Liver (tissue), 8 donors: ENCODE measurements at regions not wholly inside any gene's neighbourhood (a gene's known extent, or its start where the extent isn't known, plus 50 kb on each side); places are given as distances from the start of the nearest gene placed in this dataset.

Experiments used
- DNase-seq: peaks from one replicate; pipeline ENCODE4 v3.0.0-alpha.2; 2017; ENCODE audit warnings: low spot score
- H3K27ac ChIP-seq, 2 donors: one replicate each; pipeline ENCODE4 v1.7.0; 2013; ENCODE audit warnings: inconsistent platforms in 2 of 2, low read length in 2 of 2, control low read depth in 1 of 2, low read depth in 1 of 2, mild to moderate bottlenecking in 1 of 2
- H3K27me3 ChIP-seq, 4 donors: one replicate each; pipeline versions ENCODE4 v1.6.1 to v1.7.0; 2013; ENCODE audit warnings: low read length in 3 of 4, inconsistent platforms in 1 of 4, mild to moderate bottlenecking in 1 of 4, moderate library complexity in 1 of 4; ENCODE audit not compliant: control insufficient read depth in 4 of 4, insufficient read depth in 4 of 4
- H3K36me3 ChIP-seq, 4 donors: one replicate each; pipeline versions ENCODE4 v1.6.1 to v1.7.0; 2013; ENCODE audit warnings: low read length in 3 of 4, mild to moderate bottlenecking in 3 of 4, low read depth in 1 of 4, moderate library complexity in 1 of 4; ENCODE audit not compliant: control insufficient read depth in 4 of 4, insufficient read depth in 3 of 4
- H3K4me1 ChIP-seq, 4 donors: one replicate each; pipeline versions ENCODE4 v1.6.1 to v1.7.0; 2013; ENCODE audit warnings: low read length in 3 of 4, mild to moderate bottlenecking in 3 of 4, moderate library complexity in 1 of 4; ENCODE audit not compliant: control insufficient read depth in 4 of 4, insufficient read depth in 4 of 4
- H3K4me3 ChIP-seq, 3 donors: one replicate each; pipeline versions ENCODE4 v1.6.1 to v1.7.0; 2013; ENCODE audit warnings: low read length in 3 of 3, control low read depth in 1 of 3, low read depth in 1 of 3, mild to moderate bottlenecking in 1 of 3
- H3K9ac ChIP-seq, 2 donors: one replicate each; pipeline ENCODE4 v1.7.0; 2013; ENCODE audit warnings: low read length in 2 of 2, mild to moderate bottlenecking in 2 of 2, moderate library complexity in 2 of 2, control low read depth in 1 of 2, low read depth in 1 of 2
- H3K9me3 ChIP-seq, 4 donors: one replicate each; pipeline versions ENCODE4 v1.6.1 to v1.7.0; 2013; ENCODE audit warnings: low read length in 3 of 4; ENCODE audit not compliant: control insufficient read depth in 4 of 4
- EGR1 ChIP-seq, 2 donors: IDR thresholded peaks; 2 replicates each; pipeline ENCODE4 v1.6.1; 2016 to 2018; ENCODE audit warnings: antibody characterized with exemption in 2 of 2, low read depth in 2 of 2
- FOXA1 ChIP-seq: IDR thresholded peaks from 2 replicates; pipeline ENCODE4 v1.6.1; 2016; ENCODE audit warnings: antibody characterized with exemption
- FOXA2 ChIP-seq: IDR thresholded peaks from 2 replicates; pipeline ENCODE4 v1.6.1; 2016; ENCODE audit warnings: antibody characterized with exemption
- GABPA ChIP-seq, 2 donors: IDR thresholded peaks in 1 of 2; conservative IDR thresholded peaks in 1 of 2; 2 replicates each; pipeline ENCODE4 v1.6.1; 2016; ENCODE audit warnings: antibody characterized with exemption in 2 of 2, mild to moderate bottlenecking in 1 of 2, moderate library complexity in 1 of 2
- HNF4A ChIP-seq, 2 donors: conservative IDR thresholded peaks; 2 replicates each; pipeline ENCODE4 v1.6.1; 2016; ENCODE audit warnings: antibody characterized with exemption in 2 of 2, mild to moderate bottlenecking in 2 of 2
- HNF4G ChIP-seq: IDR thresholded peaks from 2 replicates; pipeline ENCODE4 v1.6.1; 2016; ENCODE audit warnings: antibody characterized with exemption
- JUND ChIP-seq, 2 donors: IDR thresholded peaks; 2 replicates each; pipeline ENCODE4 v1.6.1; 2016; ENCODE audit warnings: antibody characterized with exemption in 2 of 2
- NR2F2 ChIP-seq: IDR thresholded peaks from 2 replicates; pipeline ENCODE4 v1.6.1; 2016; ENCODE audit warnings: antibody characterized with exemption
- RAD21 ChIP-seq, 2 donors: IDR thresholded peaks; 2 replicates each; pipeline ENCODE4 v1.6.1; 2016; ENCODE audit warnings: antibody characterized with exemption in 2 of 2, mild to moderate bottlenecking in 2 of 2
- RXRA ChIP-seq, 2 donors: IDR thresholded peaks; 2 replicates each; pipeline ENCODE4 v1.6.1; 2017 to 2018; ENCODE audit warnings: antibody characterized with exemption in 2 of 2, mild to moderate bottlenecking in 1 of 2
- SP1 ChIP-seq: IDR thresholded peaks from 2 replicates; pipeline ENCODE4 v1.6.1; 2018; ENCODE audit warnings: antibody characterized with exemption, mild to moderate bottlenecking
- TAF1 ChIP-seq: conservative IDR thresholded peaks from 2 replicates; pipeline ENCODE4 v1.6.1; 2016; ENCODE audit warnings: antibody characterized with exemption, mild to moderate bottlenecking
- YY1 ChIP-seq: IDR thresholded peaks from 2 replicates; pipeline ENCODE4 v1.6.1; 2016; ENCODE audit warnings: antibody characterized with exemption, mild to moderate bottlenecking
- WGBS: extraction: QIAGEN DNeasy Blood & Tissue Kit; methylation state at CpG from one replicate; pipeline ENCODE4 v1.1.7; 2013; 5-methylcytosine and 5-hydroxymethylcytosine counted together
- TF ChIP-seq, protein P1 (sequence below): IDR thresholded peaks from 2 replicates; pipeline ENCODE4 v1.6.1; 2016; ENCODE audit warnings: antibody characterized with exemption
- TF ChIP-seq, protein P2 (sequence below): IDR thresholded peaks from 2 replicates; pipeline ENCODE4 v1.6.1; 2016; ENCODE audit warnings: antibody characterized with exemption
- TF ChIP-seq, protein P3 (sequence below): IDR thresholded peaks from 2 replicates; pipeline ENCODE4 v1.6.1; 2016; ENCODE audit warnings: antibody characterized with exemption
- TF ChIP-seq, protein P4 (sequence below): IDR thresholded peaks from 2 replicates; pipeline ENCODE4 v1.6.1; 2016; ENCODE audit warnings: antibody characterized with exemption, mild to moderate bottlenecking
- TF ChIP-seq, protein P5 (sequence below): fragments of 150-350 bp; IDR thresholded peaks from 2 replicates; pipeline ENCODE4 v1.5.1; 2017; ENCODE audit warnings: improper control_type of control experiment, low read depth, low read length; ENCODE audit not compliant: missing input control
- donor health status: healthy.
- donor health status: healthy.
- donor health status: healthy.
- donor health status: healthy.
- donor health status: healthy.

DNA sequence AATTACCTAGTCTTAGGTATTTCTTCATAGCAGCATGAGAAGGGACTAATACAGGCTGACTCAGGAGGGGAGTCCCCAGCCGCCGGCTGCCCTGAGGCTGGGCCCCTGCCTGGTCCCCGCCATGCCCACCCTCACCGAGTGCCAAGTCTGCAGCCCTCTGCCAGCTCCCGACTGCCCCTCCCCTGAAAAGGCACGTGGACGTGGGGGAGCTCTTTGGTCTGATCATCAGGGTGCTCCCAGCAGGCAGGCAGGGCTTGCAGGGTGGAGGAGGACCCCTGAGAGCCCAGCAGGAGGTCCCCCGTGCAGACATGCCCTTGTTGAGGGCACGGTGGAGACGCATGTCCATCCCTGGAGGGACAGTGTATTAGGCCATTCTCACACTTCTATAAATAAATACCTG lies 110.9 kb downstream of the UNCX start:
- WGBS = 79% methylated on average over 10 of the region's 10 CpGs
- Histone ChIP-seq H3K4me1 (no peaks in the 10 kb centered on the region), H3K27ac (no peak overlapping the region), H3K27me3 (no peaks in the 10 kb centered on the region), H3K4me3 (no peak overlapping the region), H3K9ac (no peak overlapping the region), H3K9me3 (no peaks in the 10 kb centered on the region), H3K36me3 (no peaks in the 10 kb centered on the region)
- no peak for DNase-seq
- TF ChIP-seq, protein P1, sequence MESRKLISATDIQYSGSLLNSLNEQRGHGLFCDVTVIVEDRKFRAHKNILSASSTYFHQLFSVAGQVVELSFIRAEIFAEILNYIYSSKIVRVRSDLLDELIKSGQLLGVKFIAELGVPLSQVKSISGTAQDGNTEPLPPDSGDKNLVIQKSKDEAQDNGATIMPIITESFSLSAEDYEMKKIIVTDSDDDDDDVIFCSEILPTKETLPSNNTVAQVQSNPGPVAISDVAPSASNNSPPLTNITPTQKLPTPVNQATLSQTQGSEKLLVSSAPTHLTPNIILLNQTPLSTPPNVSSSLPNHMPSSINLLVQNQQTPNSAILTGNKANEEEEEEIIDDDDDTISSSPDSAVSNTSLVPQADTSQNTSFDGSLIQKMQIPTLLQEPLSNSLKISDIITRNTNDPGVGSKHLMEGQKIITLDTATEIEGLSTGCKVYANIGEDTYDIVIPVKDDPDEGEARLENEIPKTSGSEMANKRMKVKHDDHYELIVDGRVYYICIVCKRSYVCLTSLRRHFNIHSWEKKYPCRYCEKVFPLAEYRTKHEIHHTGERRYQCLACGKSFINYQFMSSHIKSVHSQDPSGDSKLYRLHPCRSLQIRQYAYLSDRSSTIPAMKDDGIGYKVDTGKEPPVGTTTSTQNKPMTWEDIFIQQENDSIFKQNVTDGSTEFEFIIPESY = no peak
- TF ChIP-seq, protein P2, sequence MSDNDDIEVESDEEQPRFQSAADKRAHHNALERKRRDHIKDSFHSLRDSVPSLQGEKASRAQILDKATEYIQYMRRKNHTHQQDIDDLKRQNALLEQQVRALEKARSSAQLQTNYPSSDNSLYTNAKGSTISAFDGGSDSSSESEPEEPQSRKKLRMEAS = no peak
- TF ChIP-seq FOXA1 = no peak
- TF ChIP-seq, protein P3, sequence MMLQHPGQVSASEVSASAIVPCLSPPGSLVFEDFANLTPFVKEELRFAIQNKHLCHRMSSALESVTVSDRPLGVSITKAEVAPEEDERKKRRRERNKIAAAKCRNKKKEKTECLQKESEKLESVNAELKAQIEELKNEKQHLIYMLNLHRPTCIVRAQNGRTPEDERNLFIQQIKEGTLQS = no peak
- no peak for TF ChIP-seq SP1
- TF ChIP-seq, protein P4, sequence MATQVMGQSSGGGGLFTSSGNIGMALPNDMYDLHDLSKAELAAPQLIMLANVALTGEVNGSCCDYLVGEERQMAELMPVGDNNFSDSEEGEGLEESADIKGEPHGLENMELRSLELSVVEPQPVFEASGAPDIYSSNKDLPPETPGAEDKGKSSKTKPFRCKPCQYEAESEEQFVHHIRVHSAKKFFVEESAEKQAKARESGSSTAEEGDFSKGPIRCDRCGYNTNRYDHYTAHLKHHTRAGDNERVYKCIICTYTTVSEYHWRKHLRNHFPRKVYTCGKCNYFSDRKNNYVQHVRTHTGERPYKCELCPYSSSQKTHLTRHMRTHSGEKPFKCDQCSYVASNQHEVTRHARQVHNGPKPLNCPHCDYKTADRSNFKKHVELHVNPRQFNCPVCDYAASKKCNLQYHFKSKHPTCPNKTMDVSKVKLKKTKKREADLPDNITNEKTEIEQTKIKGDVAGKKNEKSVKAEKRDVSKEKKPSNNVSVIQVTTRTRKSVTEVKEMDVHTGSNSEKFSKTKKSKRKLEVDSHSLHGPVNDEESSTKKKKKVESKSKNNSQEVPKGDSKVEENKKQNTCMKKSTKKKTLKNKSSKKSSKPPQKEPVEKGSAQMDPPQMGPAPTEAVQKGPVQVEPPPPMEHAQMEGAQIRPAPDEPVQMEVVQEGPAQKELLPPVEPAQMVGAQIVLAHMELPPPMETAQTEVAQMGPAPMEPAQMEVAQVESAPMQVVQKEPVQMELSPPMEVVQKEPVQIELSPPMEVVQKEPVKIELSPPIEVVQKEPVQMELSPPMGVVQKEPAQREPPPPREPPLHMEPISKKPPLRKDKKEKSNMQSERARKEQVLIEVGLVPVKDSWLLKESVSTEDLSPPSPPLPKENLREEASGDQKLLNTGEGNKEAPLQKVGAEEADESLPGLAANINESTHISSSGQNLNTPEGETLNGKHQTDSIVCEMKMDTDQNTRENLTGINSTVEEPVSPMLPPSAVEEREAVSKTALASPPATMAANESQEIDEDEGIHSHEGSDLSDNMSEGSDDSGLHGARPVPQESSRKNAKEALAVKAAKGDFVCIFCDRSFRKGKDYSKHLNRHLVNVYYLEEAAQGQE = no peak
- TF ChIP-seq NR2F2 = no peak
- no peak for TF ChIP-seq JUND (IDR thresholded peaks at IDR 0.05)
- no peak for TF ChIP-seq EGR1 (IDR thresholded peaks at IDR 0.05; ENCODE audit: low read depth in 2 of 2)
- TF ChIP-seq HNF4A (conservative IDR thresholded peaks at IDR 0.05) = no peak
- TF ChIP-seq YY1 = no peak
- no peak for TF ChIP-seq FOXA2
- TF ChIP-seq TAF1 = no peak
- no peak for TF ChIP-seq RXRA (IDR thresholded peaks at IDR 0.05)
- TF ChIP-seq GABPA (IDR thresholded peaks at IDR 0.05 in 1 of 2, conservative IDR thresholded peaks at IDR 0.05 in 1 of 2) = no peak
- TF ChIP-seq HNF4G = no peak
- TF ChIP-seq, protein P5, sequence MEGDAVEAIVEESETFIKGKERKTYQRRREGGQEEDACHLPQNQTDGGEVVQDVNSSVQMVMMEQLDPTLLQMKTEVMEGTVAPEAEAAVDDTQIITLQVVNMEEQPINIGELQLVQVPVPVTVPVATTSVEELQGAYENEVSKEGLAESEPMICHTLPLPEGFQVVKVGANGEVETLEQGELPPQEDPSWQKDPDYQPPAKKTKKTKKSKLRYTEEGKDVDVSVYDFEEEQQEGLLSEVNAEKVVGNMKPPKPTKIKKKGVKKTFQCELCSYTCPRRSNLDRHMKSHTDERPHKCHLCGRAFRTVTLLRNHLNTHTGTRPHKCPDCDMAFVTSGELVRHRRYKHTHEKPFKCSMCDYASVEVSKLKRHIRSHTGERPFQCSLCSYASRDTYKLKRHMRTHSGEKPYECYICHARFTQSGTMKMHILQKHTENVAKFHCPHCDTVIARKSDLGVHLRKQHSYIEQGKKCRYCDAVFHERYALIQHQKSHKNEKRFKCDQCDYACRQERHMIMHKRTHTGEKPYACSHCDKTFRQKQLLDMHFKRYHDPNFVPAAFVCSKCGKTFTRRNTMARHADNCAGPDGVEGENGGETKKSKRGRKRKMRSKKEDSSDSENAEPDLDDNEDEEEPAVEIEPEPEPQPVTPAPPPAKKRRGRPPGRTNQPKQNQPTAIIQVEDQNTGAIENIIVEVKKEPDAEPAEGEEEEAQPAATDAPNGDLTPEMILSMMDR = no peak
- no peak for TF ChIP-seq RAD21 (IDR thresholded peaks at IDR 0.05)
